ENCODE measurements at regions not wholly inside any gene's neighbourhood (a gene's known extent, or its start where the extent isn't known, plus 50 kb on each side); places are given as distances from the start of the nearest gene placed in this dataset.

- DNase-seq: no peak
Observed at GRCh38 chr4:19774690-19775256, 476.9 kb upstream of the SLIT2 start.

- DNase-seq: no peak
Observed at GRCh38 chr4:19772581-19772980, 479.1 kb upstream of the SLIT2 start.

DNA sequence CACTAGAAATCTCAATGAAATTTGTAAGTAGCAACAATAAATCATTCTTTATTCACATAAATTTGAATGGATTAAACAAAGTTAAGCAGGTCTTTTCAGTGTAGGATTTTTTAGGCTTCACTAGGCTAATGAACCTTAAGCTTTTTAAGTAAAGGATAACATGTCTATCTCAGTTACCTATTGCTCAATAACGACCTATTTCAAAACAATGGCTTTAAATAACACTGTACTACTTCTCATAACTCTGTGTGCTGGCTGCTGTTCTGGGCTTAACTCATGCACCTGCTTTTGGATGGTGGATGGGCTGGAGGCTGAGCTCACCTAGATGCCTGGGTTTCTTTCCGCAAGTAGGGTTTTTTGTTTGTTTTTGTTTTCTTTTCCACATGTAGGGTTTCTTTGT lies 495.0 kb upstream of the SLIT2 start:
- no peak for DNase-seq

DNA sequence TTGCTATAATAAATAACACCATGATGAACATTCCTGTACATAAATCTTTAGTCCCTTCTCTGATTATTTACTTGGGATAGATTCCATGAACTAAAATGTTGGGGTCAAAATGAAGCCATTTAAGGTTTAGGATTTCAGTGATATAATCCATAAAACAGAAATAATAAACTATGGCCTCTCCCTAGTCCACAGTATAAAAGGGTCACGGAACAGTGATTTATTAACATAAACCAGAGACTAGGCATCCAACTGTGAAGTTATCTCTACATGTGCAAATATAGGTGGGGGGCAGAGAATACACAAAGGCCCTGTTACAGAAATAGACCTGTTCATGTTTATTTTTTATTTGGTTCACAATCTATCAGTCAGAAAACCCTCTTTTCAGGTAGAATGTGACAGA lies 499.1 kb upstream of the SLIT2 start:
- no peak for DNase-seq

DNA sequence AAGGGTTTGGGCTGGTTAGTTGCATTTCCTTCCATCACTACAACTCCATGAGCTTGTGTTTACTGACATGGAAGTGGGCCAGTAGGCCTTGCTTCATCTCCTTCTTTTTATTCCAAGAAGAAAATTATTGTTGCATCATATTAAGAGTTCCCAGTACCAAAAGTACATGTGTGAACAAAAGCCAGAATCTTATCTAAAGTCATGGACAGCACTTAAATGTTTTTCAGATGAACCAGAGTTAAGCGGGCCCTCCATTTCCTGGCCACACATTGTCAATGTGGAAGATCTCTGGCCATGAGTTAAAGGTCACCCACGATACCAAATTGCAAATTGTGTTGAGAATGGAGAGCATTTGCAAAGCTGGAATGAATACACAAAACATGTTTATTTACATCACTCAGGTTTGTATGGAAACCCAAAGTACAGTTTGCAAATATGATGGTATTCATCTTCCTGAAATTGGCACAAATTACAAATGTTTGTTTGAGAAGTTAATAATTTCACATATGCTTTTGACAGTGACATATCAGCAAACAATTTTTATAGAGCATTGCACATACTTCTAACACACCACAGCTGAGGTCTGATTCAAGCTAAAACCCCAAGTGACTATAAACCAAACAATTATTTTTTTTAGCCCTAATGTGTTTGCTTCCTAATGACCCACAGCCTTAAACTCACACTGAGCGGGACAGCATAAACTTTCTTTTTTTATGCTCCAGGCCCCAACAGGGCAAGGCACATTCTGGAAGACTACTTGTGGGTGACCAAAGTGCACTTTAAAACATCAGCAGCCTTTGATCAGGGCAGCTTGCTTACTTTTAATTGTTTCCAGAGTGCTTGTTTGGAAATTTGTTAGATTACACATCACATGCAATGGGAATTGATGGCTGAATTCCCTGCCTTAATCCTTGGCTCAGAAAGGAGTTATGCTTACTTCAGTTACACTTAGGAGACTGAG lies 502.9 kb upstream of the SLIT2 start:
- DNase-seq: no peak

- DNase-seq: no peak
Observed at GRCh38 chr4:19746377-19746776, 505.3 kb upstream of the SLIT2 start.

- no peak for DNase-seq
Observed at GRCh38 chr4:19743115-19743638, 508.5 kb upstream of the SLIT2 start.

DNA sequence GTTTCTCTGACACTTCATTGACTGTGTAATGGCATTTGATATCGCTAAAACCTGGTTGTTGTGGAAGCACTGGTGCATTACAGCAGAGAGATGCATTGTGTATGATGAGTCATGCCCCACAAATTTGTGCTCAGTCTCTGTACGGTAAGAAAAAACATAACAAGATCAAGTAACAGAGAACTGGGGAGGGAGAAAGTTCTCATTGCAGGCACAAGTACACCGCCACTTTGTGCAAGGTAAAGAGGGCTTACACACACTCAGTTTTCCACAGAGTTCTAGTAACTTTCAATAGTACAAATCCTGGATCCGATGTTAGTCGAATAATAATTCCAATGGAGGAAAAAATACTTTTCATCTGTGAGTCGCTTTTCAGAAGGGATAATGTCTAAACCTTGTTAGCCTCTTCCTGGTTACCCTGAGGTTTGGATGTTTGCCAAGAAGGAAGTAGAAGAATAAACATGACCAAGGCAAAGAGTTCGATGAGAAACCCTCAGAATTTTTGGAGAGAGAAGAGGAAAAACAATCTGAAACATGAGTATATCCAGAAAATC lies 512.5 kb upstream of the SLIT2 start:
- DNase-seq: no peak

GRCh38 chr4:19736968-19737756 lies 514.5 kb upstream of the SLIT2 start:
- DNase-seq: no peak

GRCh38 chr4:19735012-19735411 lies 516.7 kb upstream of the SLIT2 start:
- no peak for DNase-seq

GRCh38 chr4:19729886-19730651 lies 521.6 kb upstream of the SLIT2 start:
- no peak for DNase-seq

DNA sequence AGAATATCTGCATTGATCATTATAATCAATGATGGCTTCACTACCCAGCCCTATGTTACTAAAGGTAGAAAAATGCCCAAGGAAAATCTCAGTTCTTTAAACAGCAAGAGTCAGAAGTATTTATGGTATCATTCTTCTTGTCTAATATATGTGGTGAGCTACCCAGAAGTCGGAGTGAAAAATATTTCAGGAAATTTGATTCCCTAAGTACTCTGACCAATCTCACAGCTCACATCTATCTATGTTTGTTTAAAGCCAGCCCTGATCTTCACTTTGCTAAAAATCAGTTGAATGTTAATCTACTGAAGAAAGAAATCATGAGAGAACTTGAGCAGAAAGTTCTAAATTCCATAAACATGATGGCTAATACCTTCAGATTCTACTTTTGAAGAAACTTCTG lies 522.9 kb upstream of the SLIT2 start:
- DNase-seq: no peak

DNA sequence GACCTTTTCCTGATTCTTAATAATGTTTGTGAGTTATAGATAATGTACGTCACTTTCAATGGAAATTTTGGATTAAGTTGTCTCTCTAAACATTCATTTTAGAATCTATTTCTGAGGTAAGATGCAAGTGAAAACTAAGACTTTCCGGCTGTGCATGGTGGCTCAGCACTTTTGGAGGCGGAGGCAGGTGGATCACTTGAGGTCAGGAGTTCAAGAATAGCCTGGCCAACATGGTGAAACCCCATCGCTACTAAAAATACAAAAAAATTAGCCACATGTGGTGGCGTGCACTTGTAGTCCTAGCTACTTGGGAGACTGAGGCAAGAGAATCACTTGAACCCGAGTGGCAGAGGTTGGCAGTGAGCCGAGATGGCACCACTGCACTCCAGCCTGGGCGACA lies 524.6 kb upstream of the SLIT2 start:
- no peak for DNase-seq

DNA sequence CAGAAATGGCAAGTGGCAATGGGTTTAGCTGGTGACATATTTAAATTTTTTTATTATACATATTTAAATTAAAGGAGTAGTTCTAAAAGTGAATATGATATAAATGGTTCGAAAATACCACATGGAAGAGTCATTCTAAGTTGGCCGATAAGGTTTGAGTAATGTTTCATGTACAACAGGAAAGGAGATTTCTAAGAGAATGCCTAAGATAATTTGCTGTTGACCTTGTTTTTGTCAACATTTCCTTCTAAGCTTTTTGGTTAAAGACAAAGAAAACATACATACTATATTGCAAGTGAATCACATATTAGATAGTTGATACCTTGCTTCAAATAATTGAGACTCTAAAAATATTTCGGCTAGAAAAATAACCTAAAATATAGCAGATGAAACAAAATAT lies 526.6 kb upstream of the SLIT2 start:
- no peak for DNase-seq

DNA sequence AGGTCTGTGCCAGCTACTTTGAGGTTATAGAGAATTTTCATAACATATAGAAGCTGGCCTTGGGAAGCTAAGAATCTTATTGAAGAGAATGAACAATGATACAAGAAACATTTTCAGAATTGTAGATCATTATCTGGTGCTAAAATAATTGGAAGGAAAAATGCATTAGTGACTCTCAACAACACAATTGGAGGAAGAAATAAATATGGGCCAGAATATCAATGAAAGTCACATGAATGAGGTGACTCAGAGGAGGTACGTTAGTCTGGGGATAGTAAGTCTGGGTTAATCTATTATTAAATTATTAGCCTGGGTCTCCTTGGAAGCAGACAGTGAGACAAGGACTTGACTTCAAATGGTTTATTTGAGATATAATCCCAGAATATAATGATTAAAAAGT lies 529.3 kb upstream of the SLIT2 start:
- no peak for DNase-seq

DNA sequence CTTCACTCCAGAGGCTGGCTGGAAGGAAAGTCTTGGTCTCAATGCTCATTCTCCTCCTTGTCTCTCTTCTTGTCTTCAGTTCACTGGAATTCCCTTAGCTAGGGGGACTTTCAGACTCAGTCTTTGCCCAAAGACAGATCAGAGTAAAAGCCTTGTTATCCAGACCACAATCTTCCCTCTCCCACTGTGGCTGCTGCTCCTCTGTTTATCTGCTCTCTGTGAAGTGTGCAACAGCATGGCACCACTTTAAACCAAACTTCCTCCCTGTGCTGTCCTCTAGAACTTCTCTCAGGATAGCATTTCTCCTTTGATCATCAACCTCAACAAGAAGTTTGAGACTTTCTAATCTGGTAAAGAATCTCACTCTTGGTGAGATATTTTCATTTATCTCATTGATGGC lies 530.1 kb upstream of the SLIT2 start:
- no peak for DNase-seq

- DNase-seq: no peak
Observed at GRCh38 chr4:19720610-19721009, 531.1 kb upstream of the SLIT2 start.

GRCh38 chr4:19720190-19720589 lies 531.5 kb upstream of the SLIT2 start:
- no peak for DNase-seq

DNA sequence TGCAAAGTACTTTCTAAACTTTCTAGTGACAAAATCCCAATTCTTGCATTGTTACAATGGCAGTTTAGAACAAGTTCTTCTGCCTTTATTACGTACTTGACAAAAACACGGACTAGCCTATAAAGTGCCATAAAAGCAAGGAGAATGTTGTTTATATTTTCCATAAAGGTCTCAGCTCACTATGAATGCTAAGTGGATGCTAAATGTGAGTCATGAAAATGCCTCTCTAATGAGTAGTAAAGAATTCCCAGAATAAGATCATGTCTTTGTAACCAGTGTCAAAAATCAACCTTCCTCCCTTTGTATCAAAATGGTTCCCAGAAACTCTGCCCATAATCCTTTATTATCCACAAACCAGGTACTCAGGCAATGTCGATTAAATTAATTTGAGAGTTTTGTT lies 539.8 kb upstream of the SLIT2 start:
- DNase-seq: no peak

- DNase-seq: no peak
Observed at GRCh38 chr4:19707876-19708275, 543.8 kb upstream of the SLIT2 start.

GRCh38 chr4:19703391-19703790 lies 548.3 kb upstream of the SLIT2 start:
- DNase-seq: no peak

DNA sequence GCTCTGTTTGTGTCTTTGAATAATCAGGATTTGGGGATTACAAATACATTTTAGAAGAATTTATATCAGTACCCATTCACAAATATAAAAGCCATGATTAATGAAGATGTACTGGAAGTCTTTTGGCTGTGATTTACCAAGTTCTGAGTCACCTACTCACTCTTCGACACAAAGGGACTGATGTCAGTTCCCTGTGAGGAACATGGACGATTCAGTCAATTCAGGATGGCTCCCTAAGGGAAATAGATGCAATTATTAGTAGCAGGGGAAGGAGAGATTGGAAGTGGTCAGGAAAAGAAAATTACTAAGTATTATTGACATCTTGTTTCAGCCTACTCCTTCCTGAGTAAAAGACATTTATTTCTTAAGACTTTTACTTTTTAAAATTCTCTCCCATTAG lies 550.7 kb upstream of the SLIT2 start:
- DNase-seq: no peak

All from stimulated activated CD4-positive, alpha-beta T cell treated with anti-CD3 and anti-CD28 coated beads, Interleukin-2, amount 100 ng/mL, for 48 hours (primary cell).